RKO (cell line): ENCODE measurements at regions not wholly inside any gene's neighbourhood (a gene's known extent, or its start where the extent isn't known, plus 50 kb on each side); places are given as distances from the start of the nearest gene placed in this dataset.

Source experiments
- DNase-seq: peaks from one replicate; pipeline ENCODE4 v3.0.0-alpha.2; 2016; ENCODE audit warnings: low spot score

DNA sequence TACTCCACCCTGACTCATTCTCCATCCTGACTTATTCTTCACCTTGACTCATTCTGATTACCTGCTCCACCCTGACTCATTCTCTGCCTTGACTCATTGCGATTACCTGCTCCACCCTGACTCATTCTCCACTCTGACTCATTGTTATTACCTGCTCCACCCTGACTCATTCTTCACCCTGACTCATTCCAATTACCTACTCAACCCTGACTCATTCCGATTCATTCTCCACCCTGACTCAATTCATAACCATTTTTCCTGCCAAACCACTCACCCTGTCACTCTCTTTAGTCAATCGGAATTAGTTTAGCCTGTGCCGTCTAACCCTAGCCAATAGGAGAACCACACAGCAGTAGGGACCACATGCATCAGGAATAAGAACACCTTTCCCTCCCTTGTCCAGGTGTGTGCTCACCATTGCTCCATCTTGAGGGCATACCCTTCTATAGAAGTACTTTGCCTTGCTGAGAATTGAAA is 1227.4 kb upstream of the PCDH20 start:
- peak; percentile 96 for DNase-seq

DNA sequence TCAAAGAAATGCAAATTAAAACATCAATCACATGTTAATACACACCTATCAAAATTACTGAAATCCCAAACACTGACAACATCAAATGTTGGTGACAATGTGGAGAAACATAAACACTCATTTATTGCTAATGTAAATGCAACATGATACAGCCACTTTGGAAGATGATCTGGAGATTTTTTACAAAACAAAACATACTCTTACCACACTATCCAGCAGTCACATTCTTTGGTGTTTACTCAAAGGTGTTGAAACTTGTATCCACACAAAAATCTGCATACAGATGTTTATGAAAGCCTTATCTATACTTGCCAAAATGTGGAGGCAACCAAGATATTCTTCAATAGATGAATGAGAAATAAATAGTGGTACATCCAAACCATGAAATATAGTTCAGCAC is 1219.5 kb upstream of the PCDH20 start:
- DNase-seq, result no peak

GRCh38 chr13:62633448-62633847 is 1217.8 kb upstream of the PCDH20 start:
- DNase-seq, result no peak

GRCh38 chr13:62631619-62632018 is 1216.0 kb upstream of the PCDH20 start:
- DNase-seq, result no peak

- DNase-seq, result no peak
Observed at GRCh38 chr13:62631124-62631523, 1215.5 kb upstream of the PCDH20 start.

DNA sequence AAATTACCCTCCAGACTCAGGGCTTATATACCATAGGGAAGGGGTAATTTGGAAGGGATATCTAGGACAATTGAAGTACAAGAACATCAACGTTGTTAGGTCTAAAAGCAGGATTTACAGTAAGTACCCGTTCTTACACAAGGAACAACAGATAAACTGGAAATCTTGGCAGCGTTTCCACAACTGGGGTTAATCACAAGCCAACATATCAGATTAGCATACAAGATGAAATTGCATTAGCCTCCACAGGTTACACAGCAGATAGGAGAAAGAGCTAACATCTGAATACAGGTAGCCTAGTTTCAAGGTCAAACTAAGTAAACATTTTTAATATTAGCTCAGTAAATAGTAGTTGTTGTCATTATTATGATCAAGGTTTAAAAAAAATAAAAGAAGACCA is 1214.0 kb upstream of the PCDH20 start:
- no peak for DNase-seq

- DNase-seq, result no peak
Observed at GRCh38 chr13:62627226-62627625, 1211.6 kb upstream of the PCDH20 start.

- DNase-seq, result no peak
Observed at GRCh38 chr13:62626771-62627170, 1211.1 kb upstream of the PCDH20 start.

GRCh38 chr13:62625214-62625881 is 1209.7 kb upstream of the PCDH20 start:
- DNase-seq, result no peak

DNA sequence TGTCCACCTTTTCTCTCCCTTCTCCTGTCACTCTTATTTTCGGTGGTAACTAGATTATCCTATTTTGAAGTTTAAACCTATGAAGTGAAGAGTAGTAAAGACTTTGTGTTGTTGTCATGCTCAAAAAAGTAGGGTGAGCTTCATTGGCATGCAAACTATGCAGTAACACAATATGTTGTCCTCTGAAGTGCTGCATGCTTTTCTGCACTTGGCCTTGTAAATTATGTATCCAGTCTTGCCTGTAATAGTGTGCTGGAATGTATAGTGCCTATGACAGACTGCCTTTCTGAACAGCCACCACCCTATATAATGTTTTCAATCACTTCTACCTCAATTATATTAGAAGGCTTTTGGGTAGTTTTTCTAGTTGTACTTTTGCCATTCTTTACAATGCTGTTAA is 1198.2 kb upstream of the PCDH20 start:
- DNase-seq, result no peak

GRCh38 chr13:62611343-62611742 is 1195.7 kb upstream of the PCDH20 start:
- DNase-seq, result no peak

GRCh38 chr13:62598708-62599107 is 1183.1 kb upstream of the PCDH20 start:
- no peak for DNase-seq

- DNase-seq, result no peak
Observed at GRCh38 chr13:62595976-62596375, 1180.3 kb upstream of the PCDH20 start.

DNA sequence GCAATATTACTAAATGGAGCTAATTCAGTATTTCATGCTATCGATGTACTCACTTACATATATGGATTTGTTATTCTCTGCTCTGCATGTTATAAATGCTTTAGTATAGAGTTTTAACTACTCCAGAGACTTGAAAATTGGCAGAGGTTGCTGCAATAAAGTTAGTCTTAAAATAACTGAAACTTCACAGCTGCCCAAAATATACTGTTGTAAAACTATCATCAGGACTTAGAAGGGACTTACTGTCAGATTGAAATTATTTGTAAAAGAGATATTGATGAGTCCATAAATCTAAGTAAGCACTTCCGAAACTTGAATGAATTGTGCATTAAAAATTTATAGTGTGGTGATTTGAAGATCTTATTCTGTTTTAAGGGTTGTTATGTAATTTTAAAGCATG is 1178.2 kb upstream of the PCDH20 start:
- no peak for DNase-seq

GRCh38 chr13:62583466-62583865 is 1167.8 kb upstream of the PCDH20 start:
- DNase-seq, result no peak

GRCh38 chr13:62578402-62578801 is 1162.8 kb upstream of the PCDH20 start:
- no peak for DNase-seq

DNA sequence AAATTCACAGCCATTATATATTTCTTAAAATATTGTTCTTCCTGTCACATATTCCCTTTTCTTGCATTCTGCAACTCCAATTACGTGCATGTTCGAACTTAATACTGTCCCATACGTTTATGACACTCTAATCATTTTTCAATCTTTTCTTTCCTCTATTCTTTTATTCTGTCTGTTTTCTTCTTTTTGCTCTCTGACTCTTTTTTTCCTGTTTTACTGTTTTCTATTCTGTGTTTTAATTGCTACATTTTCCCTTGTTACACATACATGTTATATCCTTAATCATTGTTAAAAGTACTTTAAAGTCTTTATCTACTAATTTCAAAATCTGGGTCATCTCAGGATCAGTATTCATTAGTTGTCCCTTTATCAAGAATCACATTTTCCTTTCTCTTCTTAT is 1149.1 kb upstream of the PCDH20 start:
- DNase-seq, result no peak

GRCh38 chr13:62563251-62563650 is 1147.6 kb upstream of the PCDH20 start:
- no peak for DNase-seq

DNA sequence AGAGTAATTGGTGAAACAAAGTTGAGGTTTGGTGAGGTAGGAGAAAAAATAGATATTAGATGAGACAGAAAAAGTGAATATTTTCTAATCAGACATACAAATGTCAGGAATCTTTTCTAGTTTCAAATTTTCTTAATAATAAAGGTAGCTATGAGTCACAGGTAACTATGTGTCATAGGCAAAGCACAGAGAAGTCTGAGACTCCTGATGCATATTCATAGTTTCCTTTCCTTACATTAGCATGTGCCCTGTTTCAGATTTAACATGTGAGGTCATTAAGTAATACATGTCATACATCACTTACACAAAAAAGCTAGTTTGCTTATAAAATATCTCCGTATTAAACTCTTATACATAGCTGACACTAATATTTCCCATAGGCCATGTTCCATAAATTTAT is 1141.3 kb upstream of the PCDH20 start:
- peak; percentile 59 for DNase-seq

GRCh38 chr13:62551588-62551987 is 1135.9 kb upstream of the PCDH20 start:
- no peak for DNase-seq

GRCh38 chr13:62544928-62545327 is 1129.3 kb upstream of the PCDH20 start:
- no peak for DNase-seq

DNA sequence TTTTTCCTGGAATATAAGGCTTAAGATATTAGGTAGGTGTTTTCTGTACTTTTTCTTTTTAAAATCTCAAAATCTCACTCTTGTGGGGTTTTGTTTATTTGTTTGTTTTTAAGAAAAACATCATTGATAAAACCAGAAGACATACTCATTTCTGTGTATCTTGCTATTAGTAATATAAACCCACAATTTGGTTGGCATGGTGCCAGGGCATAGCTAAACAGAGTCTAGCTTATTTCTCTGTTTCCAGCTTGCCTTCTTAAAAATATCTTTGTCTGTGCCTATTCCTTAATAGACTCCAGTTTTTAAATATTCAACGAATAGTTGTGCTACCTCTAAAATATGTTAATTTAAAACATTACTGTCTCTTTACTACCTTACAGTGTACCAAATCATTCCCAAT is 1121.9 kb upstream of the PCDH20 start:
- no peak for DNase-seq

DNA sequence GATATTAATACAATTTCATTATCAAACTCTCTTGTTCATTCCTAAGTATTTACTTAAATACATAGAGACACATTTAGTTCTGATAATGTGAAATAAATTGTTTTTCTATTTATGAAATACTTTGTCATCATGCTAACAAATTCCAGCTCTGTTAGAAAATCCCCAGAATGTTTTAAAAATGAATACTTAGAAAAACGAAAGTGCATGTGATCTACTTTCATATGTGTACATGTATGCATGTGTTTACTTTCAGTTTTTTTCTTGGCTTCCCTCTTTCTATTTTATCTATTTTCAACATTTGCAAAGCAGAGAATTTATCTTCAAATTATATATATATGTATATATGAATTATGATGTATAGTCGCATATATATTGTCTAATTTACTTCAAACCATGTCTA is 1110.0 kb upstream of the PCDH20 start:
- no peak for DNase-seq

DNA sequence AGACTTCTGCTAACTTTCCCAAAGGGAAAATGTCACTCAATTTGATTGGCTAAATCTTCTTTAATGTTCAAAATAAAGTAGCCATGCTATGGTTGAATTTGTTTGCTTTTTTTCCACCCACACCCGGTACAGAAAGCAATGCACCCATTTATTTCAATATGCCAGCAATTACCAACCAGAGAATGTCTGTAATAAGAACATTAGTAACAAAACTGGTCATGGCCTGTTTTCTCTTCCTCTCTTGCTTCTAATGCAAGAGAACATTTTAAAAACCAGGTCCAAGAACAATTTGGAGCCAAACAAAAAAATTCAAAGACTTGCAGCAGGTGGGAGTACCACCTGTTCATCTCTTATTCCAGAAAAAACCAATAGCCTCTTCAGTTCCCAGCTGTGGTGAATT is 1108.8 kb upstream of the PCDH20 start:
- no peak for DNase-seq

GRCh38 chr13:62524061-62524460 is 1108.4 kb upstream of the PCDH20 start:
- no peak for DNase-seq
